ENCODE measurements at regions not wholly inside any gene's neighbourhood (a gene's known extent, or its start where the extent isn't known, plus 50 kb on each side); places are given as distances from the start of the nearest gene placed in this dataset.

GRCh38 chr6:156396068-156396771 is 381.0 kb upstream of the ARID1B start:
- intact Hi-C loops (cut with DNase I; ENCODE audit: low total_unique reads) = no loop called here
- no peaks in the 10 kb centered on the region for H3K4me1 ChIP-seq
- H3K4me3 ChIP-seq = peak overlapping the region in 2 of 3 donors; percentile 41 to 44
- no peak for DNase-seq (ENCODE audit: low spot score in 2 of 2)
- H3K36me3 ChIP-seq = no peaks in the 10 kb centered on the region
- H3K27ac ChIP-seq = no peak overlapping the region
- TF ChIP-seq, protein P1, sequence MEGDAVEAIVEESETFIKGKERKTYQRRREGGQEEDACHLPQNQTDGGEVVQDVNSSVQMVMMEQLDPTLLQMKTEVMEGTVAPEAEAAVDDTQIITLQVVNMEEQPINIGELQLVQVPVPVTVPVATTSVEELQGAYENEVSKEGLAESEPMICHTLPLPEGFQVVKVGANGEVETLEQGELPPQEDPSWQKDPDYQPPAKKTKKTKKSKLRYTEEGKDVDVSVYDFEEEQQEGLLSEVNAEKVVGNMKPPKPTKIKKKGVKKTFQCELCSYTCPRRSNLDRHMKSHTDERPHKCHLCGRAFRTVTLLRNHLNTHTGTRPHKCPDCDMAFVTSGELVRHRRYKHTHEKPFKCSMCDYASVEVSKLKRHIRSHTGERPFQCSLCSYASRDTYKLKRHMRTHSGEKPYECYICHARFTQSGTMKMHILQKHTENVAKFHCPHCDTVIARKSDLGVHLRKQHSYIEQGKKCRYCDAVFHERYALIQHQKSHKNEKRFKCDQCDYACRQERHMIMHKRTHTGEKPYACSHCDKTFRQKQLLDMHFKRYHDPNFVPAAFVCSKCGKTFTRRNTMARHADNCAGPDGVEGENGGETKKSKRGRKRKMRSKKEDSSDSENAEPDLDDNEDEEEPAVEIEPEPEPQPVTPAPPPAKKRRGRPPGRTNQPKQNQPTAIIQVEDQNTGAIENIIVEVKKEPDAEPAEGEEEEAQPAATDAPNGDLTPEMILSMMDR (IDR thresholded peaks at IDR 0.05) = no peak
- no peak for TF ChIP-seq POLR2A (IDR thresholded peaks at IDR 0.05)
- TF ChIP-seq POLR2AphosphoS5 (IDR thresholded peaks at IDR 0.05) = no peak
- H3K9me3 ChIP-seq = no peaks in the 10 kb centered on the region
- H3K27me3 ChIP-seq = no peaks in the 10 kb centered on the region

GRCh38 chr6:156395276-156395675 is 381.9 kb upstream of the ARID1B start:
- DNase-seq (ENCODE audit: low spot score in 2 of 2) = no peak
- Histone ChIP-seq H3K4me3 (no peak overlapping the region), H3K9me3 (no peaks in the 10 kb centered on the region), H3K4me1 (no peaks in the 10 kb centered on the region), H3K27me3 (no peaks in the 10 kb centered on the region), H3K27ac (no peak overlapping the region), H3K36me3 (no peaks in the 10 kb centered on the region)
- intact Hi-C loops (cut with DNase I; ENCODE audit: low total_unique reads) = no loop called here
- TF ChIP-seq, protein P1 (IDR thresholded peaks at IDR 0.05) = no peak
- no peak for TF ChIP-seq POLR2A (IDR thresholded peaks at IDR 0.05)

- no peak for DNase-seq (ENCODE audit: low spot score in 2 of 2)
- no peak overlapping the region for H3K27ac ChIP-seq
- no peak for TF ChIP-seq POLR2A (IDR thresholded peaks at IDR 0.05)
- TF ChIP-seq, protein P1 (IDR thresholded peaks at IDR 0.05) = no peak
- intact Hi-C loops (cut with DNase I; ENCODE audit: low total_unique reads) = no loop called here
- H3K4me3 ChIP-seq = no peak overlapping the region
- no peaks in the 10 kb centered on the region for H3K36me3 ChIP-seq
- H3K9me3 ChIP-seq = no peaks in the 10 kb centered on the region
- H3K27me3 ChIP-seq = no peaks in the 10 kb centered on the region
- H3K4me1 ChIP-seq = no peaks in the 10 kb centered on the region
These were observed 384.5 kb upstream of the ARID1B start for GRCh38 chr6:156392648-156393047.

- no peak for DNase-seq (ENCODE audit: low spot score in 2 of 2)
- no peaks in the 10 kb centered on the region for H3K27me3 ChIP-seq
- H3K27ac ChIP-seq = no peak overlapping the region
- no peaks in the 10 kb centered on the region for H3K36me3 ChIP-seq
- no peak overlapping the region for H3K4me3 ChIP-seq
- H3K4me1 ChIP-seq = no peaks in the 10 kb centered on the region
- no peak for TF ChIP-seq POLR2A (IDR thresholded peaks at IDR 0.05)
- TF ChIP-seq, protein P1 (IDR thresholded peaks at IDR 0.05) = no peak
- no peak for TF ChIP-seq POLR2AphosphoS5 (IDR thresholded peaks at IDR 0.05)
- intact Hi-C loops (cut with DNase I; ENCODE audit: low total_unique reads) = no loop called here
- no peaks in the 10 kb centered on the region for H3K9me3 ChIP-seq
These were observed 385.2 kb upstream of the ARID1B start for GRCh38 chr6:156391977-156392376.

DNA sequence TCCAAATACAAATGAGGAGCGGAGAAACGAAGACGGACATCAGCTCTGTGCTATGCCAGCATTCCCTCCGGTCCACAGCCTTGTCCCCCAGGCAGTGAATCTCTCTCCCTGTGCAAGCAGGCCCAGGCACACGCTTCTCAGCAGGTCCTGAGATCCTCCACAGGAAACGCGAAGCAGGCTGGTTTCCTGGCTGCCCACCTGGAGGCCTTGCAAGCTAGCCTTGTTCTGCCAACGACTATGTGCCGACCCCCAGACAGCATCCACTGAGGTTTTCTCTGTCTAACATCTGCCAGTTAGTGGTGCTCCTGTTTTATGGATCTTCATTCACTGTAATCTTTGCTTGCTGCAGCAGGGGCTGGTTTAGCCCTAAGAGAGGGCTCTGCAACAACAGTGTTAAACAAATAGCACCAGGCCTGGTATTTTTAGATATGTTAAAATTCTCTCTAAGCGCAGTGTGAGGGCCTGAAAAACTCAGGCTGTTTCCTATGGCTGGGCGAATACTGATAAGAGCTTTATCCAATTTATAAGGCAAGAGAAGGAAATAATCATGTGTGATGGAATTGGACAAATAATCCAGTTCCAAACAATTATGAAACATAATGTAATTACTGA is 386.0 kb upstream of the ARID1B start:
- Histone ChIP-seq H3K36me3 (no peaks in the 10 kb centered on the region), H3K27me3 (no peaks in the 10 kb centered on the region), H3K27ac (no peak overlapping the region), H3K4me3 (no peak overlapping the region), H3K9me3 (no peaks in the 10 kb centered on the region), H3K4me1 (no peaks in the 10 kb centered on the region)
- TF ChIP-seq, protein P1 (IDR thresholded peaks at IDR 0.05) = no peak
- TF ChIP-seq POLR2AphosphoS5 (IDR thresholded peaks at IDR 0.05) (no peak), POLR2A (IDR thresholded peaks at IDR 0.05) (no peak)
- no peak for DNase-seq (ENCODE audit: low spot score in 2 of 2)
- intact Hi-C loops (cut with DNase I; ENCODE audit: low total_unique reads) = no loop called here

Measured in breast epithelium (tissue), 4 donors.